GM12878 (cell line): ENCODE measurements at regions not wholly inside any gene's neighbourhood (a gene's known extent, or its start where the extent isn't known, plus 50 kb on each side); places are given as distances from the start of the nearest gene placed in this dataset.

Source experiments
- ATAC-seq: fragments of 200-7000 bp; cut with Tn5 transposase; 3 replicates; pipeline ENCODE4 v1.9.1; 2020; ENCODE audit warnings: mild to moderate bottlenecking, moderate library complexity
- BruUV-seq: library from RNA; stranded (reverse); fragments of 400-500 nt; replicated peaks from 2 replicates; lab custom pipeline; 2021; lab: Mats Ljungman, UMichigan
- CTCF ChIA-PET: fragments of 300-600 bp; sonication (Branson Sonifier 250); formaldehyde crosslinking; extraction: SDS; loops from one replicate; lab custom pipeline; 2021; ENCODE audit warnings: inconsistent platforms; lab: Yijun Ruan, JAX
- POLR2A ChIA-PET: fragments of 350-600 bp; formaldehyde crosslinking; extraction: SDS; loops from one replicate; lab custom pipeline; 2021; ENCODE audit warnings: inconsistent platforms; lab: Charles Lee
- RAD21 ChIA-PET: fragments of 300-600 bp; sonication (Branson Sonifier 250); formaldehyde crosslinking; loops from one replicate; lab custom pipeline; 2023; ENCODE audit warnings: antibody characterized with exemption; ENCODE audit not compliant: unreplicated experiment; lab: Charles Lee
- SMC1A ChIA-PET: fragments of 300-600 bp; sonication (Branson Sonifier 250); formaldehyde crosslinking; loops from one replicate; lab custom pipeline; 2023; ENCODE audit not compliant: unreplicated experiment, uncharacterized antibody; lab: Charles Lee
- DNase-seq: peaks from one replicate; pipeline ENCODE4 v3.0.0-alpha.2; 2011; ENCODE audit warnings: low read depth, low spot score
- FAIRE-seq: peaks from 3 replicates; lab custom pipeline; 2011; peaks lifted over from hg19 to GRCh38; lab: Jason Lieb, UNC
- H2AFZ ChIP-seq: 2 replicates; pipeline ENCODE4 v1.6.0; 2011; ENCODE audit warnings: low read depth, low read length, control low read depth; ENCODE audit not compliant: control insufficient read depth
- H3K27ac ChIP-seq: 2 replicates; pipeline ENCODE4 v1.5.1; 2011; ENCODE audit warnings: control low read depth; ENCODE audit not compliant: control insufficient read depth, insufficient read depth
- H3K27me3 ChIP-seq, 2 experiments: replicated peaks in 1 of 2; 2 replicates each; pipeline versions ENCODE4 v1.6.0 to v1.6.1; 2011; ENCODE audit warnings: low read length in 1 of 2; ENCODE audit not compliant: control insufficient read depth in 2 of 2, insufficient read depth in 2 of 2
- H3K36me3 ChIP-seq, 2 experiments: 2 replicates each; pipeline ENCODE4 v1.5.1; 2011; ENCODE audit warnings: low read length in 1 of 2; ENCODE audit not compliant: control insufficient read depth in 2 of 2, insufficient read depth in 2 of 2
- H3K4me1 ChIP-seq: 2 replicates; pipeline ENCODE4 v1.6.1; 2011; ENCODE audit warnings: mild to moderate bottlenecking, low read length, moderate library complexity, mixed read lengths; ENCODE audit not compliant: control insufficient read depth, insufficient read depth
- H3K4me2 ChIP-seq: 2 replicates; pipeline ENCODE4 v1.6.0; 2011; ENCODE audit warnings: control low read depth; ENCODE audit not compliant: control insufficient read depth, insufficient read depth
- H3K4me3 ChIP-seq: fragments of 200-600 bp; sonication (generic); 2 replicates; pipeline ENCODE4 v1.5.1; 2016
- H3K79me2 ChIP-seq: 2 replicates; pipeline ENCODE4 v1.6.0; 2011; ENCODE audit warnings: low read length; ENCODE audit not compliant: control insufficient read depth, insufficient read depth
- H3K9ac ChIP-seq: 2 replicates; pipeline ENCODE4 v1.8.0; 2011; ENCODE audit warnings: low read length, control low read depth, mixed read lengths; ENCODE audit not compliant: control insufficient read depth, insufficient read depth
- H3K9me3 ChIP-seq: replicated peaks from 3 replicates; pipeline ENCODE4 v1.5.1; 2011; ENCODE audit warnings: mild to moderate bottlenecking, low read length; ENCODE audit not compliant: control insufficient read depth, insufficient read depth
- H4K20me1 ChIP-seq: 2 replicates; pipeline ENCODE4 v1.6.0; 2011; ENCODE audit not compliant: control insufficient read depth, insufficient read depth
- EED ChIP-seq: sonication (generic); IDR thresholded peaks from 2 replicates; pipeline ENCODE4 v1.6.1; 2016; ENCODE audit warnings: antibody characterized with exemption, low read depth
- MEF2B ChIP-seq: fragments of 450-650 bp; IDR thresholded peaks from 2 replicates; pipeline ENCODE4 v1.6.1; 2018; ENCODE audit warnings: mild to moderate bottlenecking, moderate library complexity; ENCODE audit not compliant: partially characterized antibody, poor library complexity, severe bottlenecking
- NFYB ChIP-seq: IDR thresholded peaks from 2 replicates; pipeline ENCODE4 v1.6.1; 2011; ENCODE audit warnings: low read depth, mild to moderate bottlenecking, low read length, improper control_type of control experiment, moderate library complexity; ENCODE audit not compliant: insufficient read depth
- SIX5 ChIP-seq: IDR thresholded peaks from 2 replicates; pipeline ENCODE4 v1.6.1; 2011; ENCODE audit warnings: mild to moderate bottlenecking, low read depth, low read length, moderate library complexity; ENCODE audit not compliant: severe bottlenecking
- USF1 ChIP-seq: IDR thresholded peaks from 2 replicates; pipeline ENCODE4 v1.6.1; 2011; ENCODE audit warnings: borderline replicate concordance, low read depth, mild to moderate bottlenecking, moderate library complexity, mixed read lengths, low read length; ENCODE audit not compliant: insufficient read depth; ENCODE audit errors: extremely low read length
- ZBTB11 ChIP-seq: fragments of 450-650 bp; formaldehyde crosslinking; IDR thresholded peaks from 2 replicates; pipeline ENCODE4 v1.5.0; 2022; ENCODE audit warnings: mild to moderate bottlenecking, missing genetic modification characterization
- WGBS: methylation state at CpG from one replicate; pipeline ENCODE4 v1.1.6; 2016; ENCODE audit warnings: low lambda C conversion rate; ENCODE audit not compliant: insufficient replicate concordance, insufficient coverage; ENCODE audit errors: missing lambda C conversion rate; 5-methylcytosine and 5-hydroxymethylcytosine counted together
- in situ Hi-C: fragments of 300-500 bp; cut with MboI; formaldehyde crosslinking; loops from 9 replicates; pipeline ENCODE4 v1.14.3; 2018; ENCODE audit warnings: mixed read lengths
- intact Hi-C: fragments of 100-400 bp; cut with micrococcal nuclease; formaldehyde crosslinking; loops from one replicate; pipeline ENCODE4 v1.14.2; 2022; ENCODE audit not compliant: unreplicated experiment
- TF ChIP-seq, protein P1 (sequence below): fragments of 150-350 bp; IDR thresholded peaks from 2 replicates; pipeline ENCODE4 v1.6.1; 2014; ENCODE audit warnings: mild to moderate bottlenecking, low read depth, low read length
- TF ChIP-seq, protein P2 (sequence below): fragments of 450-650 bp; IDR thresholded peaks from 2 replicates; pipeline ENCODE4 v1.6.1; 2018; ENCODE audit warnings: borderline replicate concordance, mild to moderate bottlenecking; ENCODE audit not compliant: partially characterized antibody

- Histone ChIP-seq H3K4me1 (no peaks in the 10 kb centered on the region), H3K27me3 (no peaks in the 10 kb centered on the region; a peak in 1 of 4 replicates), H3K27ac (no peak overlapping the region), H3K36me3 (no peaks in the 10 kb centered on the region), H3K9ac (no peak overlapping the region), H3K4me3 (no peak overlapping the region), H3K9me3 (no peaks in the 10 kb centered on the region), H3K4me2 (no peak overlapping the region), H2AFZ (no peak overlapping the region), H4K20me1 (no peaks in the 10 kb centered on the region), H3K79me2 (no peaks in the 10 kb centered on the region)
- ATAC-seq, result no peak
- BruUV-seq, result no TSS peak
- in situ Hi-C loops (no loop called here), intact Hi-C loops (no loop called here)
- ChIA-PET SMC1A (no interaction called here), POLR2A (no interaction called here), CTCF (no interaction called here), RAD21 (no interaction called here)
- WGBS, result 48% methylated on average over 2 of the region's 2 CpGs
- FAIRE-seq, result no peak
- no peak for TF ChIP-seq MEF2B
- TF ChIP-seq SIX5, result no peak
- TF ChIP-seq ZBTB11 (CRISPR knock-in tag), result no peak
- DNase-seq, result no peak
These were observed 259.9 kb upstream of the RAB4A start for GRCh38 chr1:229011022-229011421.

DNA sequence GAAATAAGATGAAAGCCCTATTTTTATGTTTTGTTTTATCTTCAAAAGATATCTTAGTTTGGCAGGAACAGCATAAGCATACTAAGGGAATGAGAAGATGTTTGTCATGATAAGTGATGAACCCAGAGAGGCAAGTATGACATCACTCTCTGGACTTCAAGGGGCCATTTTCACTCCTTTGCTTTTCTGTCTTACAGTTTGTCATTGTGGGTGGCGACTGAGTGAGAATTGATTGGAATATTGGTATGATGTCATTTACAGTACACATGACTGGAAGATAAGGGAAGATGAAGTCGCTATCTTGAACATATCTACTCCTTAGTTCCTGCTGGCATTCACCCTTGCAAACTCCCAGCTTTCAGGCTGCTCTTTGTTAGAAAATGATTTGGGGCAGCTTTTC is 258.1 kb upstream of the RAB4A start:
- WGBS, result 47% methylated on average over 2 of the region's 2 CpGs
- Histone ChIP-seq H2AFZ (no peak overlapping the region), H3K9ac (no peak overlapping the region), H3K36me3 (no peaks in the 10 kb centered on the region), H3K79me2 (no peaks in the 10 kb centered on the region), H4K20me1 (no peaks in the 10 kb centered on the region), H3K9me3 (no peaks in the 10 kb centered on the region), H3K27ac (no peak overlapping the region), H3K4me1 (no peaks in the 10 kb centered on the region), H3K4me2 (no peak overlapping the region), H3K27me3 (no peaks in the 10 kb centered on the region; a peak in 2 of 4 replicates), H3K4me3 (no peak overlapping the region)
- in situ Hi-C loops (no loop called here), intact Hi-C loops (no loop called here)
- ChIA-PET SMC1A (no interaction called here), RAD21 (no interaction called here), CTCF (no interaction called here), POLR2A (no interaction called here)
- ATAC-seq (no peak), DNase-seq (no peak), FAIRE-seq (no peak)
- no TSS peak for BruUV-seq
- TF ChIP-seq, protein P1, sequence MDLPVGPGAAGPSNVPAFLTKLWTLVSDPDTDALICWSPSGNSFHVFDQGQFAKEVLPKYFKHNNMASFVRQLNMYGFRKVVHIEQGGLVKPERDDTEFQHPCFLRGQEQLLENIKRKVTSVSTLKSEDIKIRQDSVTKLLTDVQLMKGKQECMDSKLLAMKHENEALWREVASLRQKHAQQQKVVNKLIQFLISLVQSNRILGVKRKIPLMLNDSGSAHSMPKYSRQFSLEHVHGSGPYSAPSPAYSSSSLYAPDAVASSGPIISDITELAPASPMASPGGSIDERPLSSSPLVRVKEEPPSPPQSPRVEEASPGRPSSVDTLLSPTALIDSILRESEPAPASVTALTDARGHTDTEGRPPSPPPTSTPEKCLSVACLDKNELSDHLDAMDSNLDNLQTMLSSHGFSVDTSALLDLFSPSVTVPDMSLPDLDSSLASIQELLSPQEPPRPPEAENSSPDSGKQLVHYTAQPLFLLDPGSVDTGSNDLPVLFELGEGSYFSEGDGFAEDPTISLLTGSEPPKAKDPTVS, result no peak
- no peak for TF ChIP-seq USF1
- TF ChIP-seq, protein P2, sequence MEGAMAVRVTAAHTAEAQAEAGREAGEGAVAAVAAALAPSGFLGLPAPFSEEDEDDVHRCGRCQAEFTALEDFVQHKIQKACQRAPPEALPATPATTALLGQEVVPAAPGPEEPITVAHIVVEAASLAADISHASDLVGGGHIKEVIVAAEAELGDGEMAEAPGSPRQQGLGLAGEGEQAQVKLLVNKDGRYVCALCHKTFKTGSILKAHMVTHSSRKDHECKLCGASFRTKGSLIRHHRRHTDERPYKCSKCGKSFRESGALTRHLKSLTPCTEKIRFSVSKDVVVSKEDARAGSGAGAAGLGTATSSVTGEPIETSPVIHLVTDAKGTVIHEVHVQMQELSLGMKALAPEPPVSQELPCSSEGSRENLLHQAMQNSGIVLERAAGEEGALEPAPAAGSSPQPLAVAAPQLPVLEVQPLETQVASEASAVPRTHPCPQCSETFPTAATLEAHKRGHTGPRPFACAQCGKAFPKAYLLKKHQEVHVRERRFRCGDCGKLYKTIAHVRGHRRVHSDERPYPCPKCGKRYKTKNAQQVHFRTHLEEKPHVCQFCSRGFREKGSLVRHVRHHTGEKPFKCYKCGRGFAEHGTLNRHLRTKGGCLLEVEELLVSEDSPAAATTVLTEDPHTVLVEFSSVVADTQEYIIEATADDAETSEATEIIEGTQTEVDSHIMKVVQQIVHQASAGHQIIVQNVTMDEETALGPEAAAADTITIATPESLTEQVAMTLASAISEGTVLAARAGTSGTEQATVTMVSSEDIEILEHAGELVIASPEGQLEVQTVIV, result no peak
- no peak for TF ChIP-seq EED
- no peak for TF ChIP-seq NFYB
